Posterior cingulate gyrus (tissue), 11 donors: ENCODE measurements at regions not wholly inside any gene's neighbourhood (a gene's known extent, or its start where the extent isn't known, plus 50 kb on each side); places are given as distances from the start of the nearest gene placed in this dataset.
A peak's percentile ranks its signal among the peaks of the same experiment; 100 is the strongest.

Source experiments
- DNase-seq, 10 donors: peaks; one replicate each; pipeline versions ENCODE4 v3.0.0 to v3.0.0-alpha.2; 2020 to 2021; ENCODE audit warnings: mixed read lengths in 3 of 10
- intact Hi-C: fragments of 100-400 bp; cut with DNase I; formaldehyde crosslinking; loops from one replicate; pipeline ENCODE4 v1.15.1; 2023

GRCh38 chr3:59460068-59460467 is 410.2 kb upstream of the CFAP20DC start:
- DNase-seq, result no peak
- intact Hi-C loops, result no loop called here

GRCh38 chr3:59456852-59457485 is 407.1 kb upstream of the CFAP20DC start:
- intact Hi-C loops, result no loop called here
- DNase-seq, result no peak

- intact Hi-C loops, result no loop called here
- DNase-seq, result no peak
These were observed 402.2 kb upstream of the CFAP20DC start for GRCh38 chr3:59451800-59452746.

- intact Hi-C loops, result no loop called here
- DNase-seq, result peak in 1 of 10 donors; percentile 58
These were observed 401.3 kb upstream of the CFAP20DC start for GRCh38 chr3:59450946-59451763.

- DNase-seq, result no peak
- intact Hi-C loops, result no loop called here
These were observed 400.6 kb upstream of the CFAP20DC start for GRCh38 chr3:59450437-59450836.

- intact Hi-C loops, result no loop called here
These were observed 397.1 kb upstream of the CFAP20DC start for GRCh38 chr3:59446775-59447465.

GRCh38 chr3:59444676-59445075 is 394.9 kb upstream of the CFAP20DC start:
- no peak for DNase-seq
- intact Hi-C loops, result no loop called here

More at GRCh38 chr3:59446775-59447465, 397.1 kb upstream of the CFAP20DC start:
- no peak for DNase-seq

GRCh38 chr3:59444294-59444671 is 394.5 kb upstream of the CFAP20DC start:
- DNase-seq, result no peak
- intact Hi-C loops, result no loop called here

- DNase-seq, result no peak
- intact Hi-C loops, result no loop called here
These were observed 393.9 kb upstream of the CFAP20DC start for GRCh38 chr3:59443618-59444293.

- no peak for DNase-seq
- intact Hi-C loops, result no loop called here
These were observed 392.2 kb upstream of the CFAP20DC start for GRCh38 chr3:59442046-59442445.

GRCh38 chr3:59440285-59441028 is 390.6 kb upstream of the CFAP20DC start:
- intact Hi-C loops, result no loop called here
- DNase-seq, result no peak

- intact Hi-C loops, result no loop called here
- DNase-seq, result no peak
These were observed 388.7 kb upstream of the CFAP20DC start for GRCh38 chr3:59438492-59438891.

- DNase-seq, result no peak
These were observed 386.5 kb upstream of the CFAP20DC start for GRCh38 chr3:59436164-59436958.

GRCh38 chr3:59433546-59433945 is 383.7 kb upstream of the CFAP20DC start:
- no peak for DNase-seq
- intact Hi-C loops, result no loop called here

More at GRCh38 chr3:59436164-59436958, 386.5 kb upstream of the CFAP20DC start:
- intact Hi-C loops, result no loop called here

- intact Hi-C loops, result no loop called here
- no peak for DNase-seq
These were observed 382.8 kb upstream of the CFAP20DC start for GRCh38 chr3:59432665-59433064.

GRCh38 chr3:59430341-59430740 is 380.5 kb upstream of the CFAP20DC start:
- DNase-seq, result no peak

GRCh38 chr3:59429198-59429597 is 379.4 kb upstream of the CFAP20DC start:
- intact Hi-C loops, result no loop called here

More at GRCh38 chr3:59430341-59430740, 380.5 kb upstream of the CFAP20DC start:
- intact Hi-C loops, result no loop called here

More at GRCh38 chr3:59429198-59429597, 379.4 kb upstream of the CFAP20DC start:
- no peak for DNase-seq
